Calu3 (cell line): ENCODE measurements at regions not wholly inside any gene's neighbourhood (a gene's known extent, or its start where the extent isn't known, plus 50 kb on each side); places are given as distances from the start of the nearest gene placed in this dataset.

Source experiments
- BruUV-seq: library from RNA; stranded (reverse); fragments of 400-500 nt; replicated peaks from 2 replicates; lab custom pipeline; 2021; lab: Mats Ljungman, UMichigan
- CTCF ChIA-PET: fragments of 300-600 bp; sonication (Branson Sonifier 250); formaldehyde crosslinking; loops from one replicate; lab custom pipeline; 2022; ENCODE audit warnings: antibody characterized with exemption; lab: Charles Lee
- DNase-seq: peaks from one replicate; pipeline ENCODE4 v3.0.0; 2022
- H3K27ac Mint-ChIP-seq: one replicate; pipeline ENCODE4 v1.8.0; 2022; ENCODE audit warnings: mixed read lengths; ENCODE audit not compliant: unreplicated experiment
- H3K27me3 Mint-ChIP-seq: one replicate; pipeline ENCODE4 v1.8.0; 2022; ENCODE audit warnings: mixed read lengths; ENCODE audit not compliant: unreplicated experiment
- H3K36me3 Mint-ChIP-seq: one replicate; pipeline ENCODE4 v1.8.0; 2022; ENCODE audit warnings: mild to moderate bottlenecking, moderate library complexity, mixed read lengths; ENCODE audit not compliant: insufficient read depth, unreplicated experiment
- H3K4me1 Mint-ChIP-seq: one replicate; pipeline ENCODE4 v1.8.0; 2022; ENCODE audit warnings: mild to moderate bottlenecking, low read depth, mixed read lengths; ENCODE audit not compliant: unreplicated experiment
- H3K4me3 Mint-ChIP-seq: one replicate; pipeline ENCODE4 v1.8.0; 2022; ENCODE audit warnings: mild to moderate bottlenecking, low read depth, moderate library complexity, mixed read lengths; ENCODE audit not compliant: unreplicated experiment
- H3K9me3 Mint-ChIP-seq: one replicate; pipeline ENCODE4 v1.8.0; 2022; ENCODE audit warnings: low read depth, mixed read lengths; ENCODE audit not compliant: unreplicated experiment
- intact Hi-C: fragments of 100-400 bp; cut with micrococcal nuclease; formaldehyde crosslinking; loops from one replicate; pipeline ENCODE4 v1.10.0; 2022; ENCODE audit not compliant: unreplicated experiment
- TF ChIP-seq, protein P1 (sequence below): fragments of 200-600 bp; IDR thresholded peaks from one replicate; pipeline ENCODE4 v1.8.0; 2022; ENCODE audit warnings: antibody characterized with exemption; ENCODE audit not compliant: unreplicated experiment

DNA sequence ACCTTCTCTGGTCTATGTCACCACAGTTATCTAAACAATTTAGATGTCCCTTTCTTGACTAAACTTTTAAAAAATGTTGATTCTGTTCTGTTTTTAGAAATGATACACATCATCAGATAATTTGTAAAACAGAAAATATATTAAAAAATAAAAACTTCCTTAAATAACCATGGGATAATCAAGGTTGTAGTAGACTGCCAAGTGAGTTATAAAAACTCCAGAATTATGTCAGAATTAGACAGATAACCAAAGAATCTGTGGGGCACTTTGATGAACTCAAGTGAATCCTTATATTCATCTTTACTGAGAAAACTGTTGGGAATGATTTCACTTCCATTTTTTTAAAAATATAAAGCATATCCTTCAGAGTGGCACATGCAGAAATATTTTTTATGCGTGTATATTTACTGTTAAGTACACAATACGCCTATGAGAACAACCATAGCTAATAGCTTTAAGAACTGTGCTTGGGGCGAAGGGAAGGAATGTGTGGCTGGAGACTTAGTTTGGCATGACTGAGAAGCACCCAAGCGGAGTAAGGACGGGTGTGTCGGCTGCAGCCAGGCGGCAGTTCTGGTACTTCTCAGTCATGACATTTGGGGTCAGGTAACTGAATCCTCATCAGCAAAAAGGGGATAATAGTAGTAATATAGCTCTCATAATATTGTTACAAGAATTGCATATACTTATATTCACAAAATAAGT lies 604.7 kb upstream of the CITED2 start:
- no TSS peak for BruUV-seq
- CTCF ChIA-PET: no interaction called here
- H3K27ac Mint-ChIP-seq: peak overlapping the region; percentile 93
- DNase-seq: no peak
- H3K36me3 Mint-ChIP-seq: peaks cover 9% of the 10 kb centered on the region
- peaks cover 62% of the 10 kb centered on the region for H3K4me1 Mint-ChIP-seq
- TF ChIP-seq, protein P1, sequence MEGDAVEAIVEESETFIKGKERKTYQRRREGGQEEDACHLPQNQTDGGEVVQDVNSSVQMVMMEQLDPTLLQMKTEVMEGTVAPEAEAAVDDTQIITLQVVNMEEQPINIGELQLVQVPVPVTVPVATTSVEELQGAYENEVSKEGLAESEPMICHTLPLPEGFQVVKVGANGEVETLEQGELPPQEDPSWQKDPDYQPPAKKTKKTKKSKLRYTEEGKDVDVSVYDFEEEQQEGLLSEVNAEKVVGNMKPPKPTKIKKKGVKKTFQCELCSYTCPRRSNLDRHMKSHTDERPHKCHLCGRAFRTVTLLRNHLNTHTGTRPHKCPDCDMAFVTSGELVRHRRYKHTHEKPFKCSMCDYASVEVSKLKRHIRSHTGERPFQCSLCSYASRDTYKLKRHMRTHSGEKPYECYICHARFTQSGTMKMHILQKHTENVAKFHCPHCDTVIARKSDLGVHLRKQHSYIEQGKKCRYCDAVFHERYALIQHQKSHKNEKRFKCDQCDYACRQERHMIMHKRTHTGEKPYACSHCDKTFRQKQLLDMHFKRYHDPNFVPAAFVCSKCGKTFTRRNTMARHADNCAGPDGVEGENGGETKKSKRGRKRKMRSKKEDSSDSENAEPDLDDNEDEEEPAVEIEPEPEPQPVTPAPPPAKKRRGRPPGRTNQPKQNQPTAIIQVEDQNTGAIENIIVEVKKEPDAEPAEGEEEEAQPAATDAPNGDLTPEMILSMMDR: no peak
- H3K4me3 Mint-ChIP-seq: no peak overlapping the region
- no peaks in the 10 kb centered on the region for H3K27me3 Mint-ChIP-seq
- intact Hi-C loops: no loop called here
- H3K9me3 Mint-ChIP-seq: no peaks in the 10 kb centered on the region

DNA sequence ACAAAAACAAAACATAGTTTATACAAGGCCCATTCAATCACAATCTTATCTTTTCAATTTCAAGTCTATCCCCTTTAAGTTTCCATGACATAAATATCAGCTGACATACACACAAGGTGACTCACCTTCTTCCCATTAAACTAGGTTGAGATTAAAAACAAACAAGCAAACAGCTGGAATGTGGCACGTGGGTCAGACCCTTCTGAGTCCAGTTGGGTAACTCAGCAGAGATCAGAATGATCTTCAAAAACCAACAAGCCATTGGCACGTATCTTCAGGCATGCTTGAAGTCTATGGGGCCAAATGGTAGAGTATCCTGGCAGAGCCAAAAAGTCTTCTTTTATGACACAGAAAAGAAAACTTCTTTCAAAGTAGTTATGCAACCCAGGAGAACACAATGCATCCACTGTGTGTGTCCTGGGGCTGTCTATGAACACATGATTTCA lies 603.5 kb upstream of the CITED2 start:
- peak overlapping the region; percentile 47 for H3K4me3 Mint-ChIP-seq
- DNase-seq: peak; percentile 56
- H3K36me3 Mint-ChIP-seq: peaks cover 14% of the 10 kb centered on the region
- peaks cover 50% of the 10 kb centered on the region for H3K4me1 Mint-ChIP-seq
- peak overlapping the region; percentile 93 for H3K27ac Mint-ChIP-seq
- H3K27me3 Mint-ChIP-seq: no peaks in the 10 kb centered on the region
- TF ChIP-seq, protein P1: no peak
- BruUV-seq: no TSS peak
- CTCF ChIA-PET: no interaction called here
- intact Hi-C loops: no loop called here
- no peaks in the 10 kb centered on the region for H3K9me3 Mint-ChIP-seq

DNA sequence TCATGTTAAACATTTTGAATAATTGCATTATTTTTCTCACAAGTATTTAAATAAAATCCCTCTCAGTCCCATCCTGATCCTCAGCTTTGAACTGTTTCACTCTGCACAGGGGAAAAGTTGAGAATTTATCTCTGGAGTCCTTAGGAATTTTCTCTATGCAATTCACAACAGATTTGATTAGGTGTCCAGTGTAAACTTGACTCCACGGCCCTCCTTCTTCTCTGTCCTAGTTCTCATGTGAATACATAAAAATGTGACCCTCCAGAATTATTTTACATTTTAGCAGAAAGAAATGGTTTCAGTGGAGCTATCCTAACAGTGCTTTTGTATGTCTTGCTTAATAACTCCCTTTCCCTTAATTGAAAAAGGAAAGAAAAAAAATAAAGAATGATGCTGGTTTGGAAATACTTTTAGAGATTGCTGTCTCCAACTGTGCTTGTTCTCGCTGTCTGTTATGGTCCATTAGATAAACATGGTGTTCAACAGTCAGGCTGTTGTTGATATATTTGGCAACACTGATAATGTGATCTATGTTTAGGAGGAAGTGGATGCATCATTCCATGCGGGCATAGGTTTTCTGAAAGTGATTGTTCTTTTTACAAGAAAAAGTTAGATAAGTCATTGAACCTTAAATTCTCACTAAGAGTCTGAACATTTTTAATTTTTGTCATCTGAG lies 599.4 kb upstream of the CITED2 start:
- H3K4me1 Mint-ChIP-seq: peaks cover 23% of the 10 kb centered on the region
- H3K9me3 Mint-ChIP-seq: no peaks in the 10 kb centered on the region
- H3K27ac Mint-ChIP-seq: peak overlapping the region; percentile 28
- intact Hi-C loops: no loop called here
- TF ChIP-seq, protein P1: no peak
- no peaks in the 10 kb centered on the region for H3K27me3 Mint-ChIP-seq
- no peak for DNase-seq
- CTCF ChIA-PET: interaction anchor here (0.6 kb wide), 1 partner anchor 23 kb away, joined by 3 read pairs; no protein-coding TSS in a partner anchor
- no TSS peak for BruUV-seq
- no peak overlapping the region for H3K4me3 Mint-ChIP-seq
- H3K36me3 Mint-ChIP-seq: peaks cover 14% of the 10 kb centered on the region

DNA sequence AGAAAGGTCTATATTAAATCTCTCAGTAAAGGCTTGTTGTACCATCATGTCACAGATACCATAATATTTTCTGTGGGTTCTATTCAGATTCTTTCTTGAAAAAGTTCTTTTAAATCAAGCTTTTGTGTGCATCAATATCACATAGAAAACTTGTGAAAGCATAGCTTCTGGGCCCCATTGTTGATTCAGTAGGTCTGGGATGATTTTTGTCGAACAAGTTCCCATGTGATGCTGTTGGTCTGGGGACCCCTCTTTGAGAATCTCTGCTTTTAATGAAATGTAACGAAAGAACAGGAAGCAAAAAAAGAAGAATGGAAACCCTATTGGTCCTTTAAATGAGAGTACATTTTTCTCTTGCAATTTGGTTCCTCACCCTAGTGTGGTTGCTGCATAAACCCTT lies 597.7 kb upstream of the CITED2 start:
- CTCF ChIA-PET: no interaction called here
- Mint-ChIP-seq H3K27ac (no peak overlapping the region), H3K4me1 (peaks cover 12% of the 10 kb centered on the region), H3K27me3 (no peaks in the 10 kb centered on the region), H3K36me3 (peaks cover 5% of the 10 kb centered on the region), H3K9me3 (peaks cover 4% of the 10 kb centered on the region), H3K4me3 (no peak overlapping the region)
- intact Hi-C loops: no loop called here
- TF ChIP-seq, protein P1: no peak
- no TSS peak for BruUV-seq
- no peak for DNase-seq
